PC-3 (cell line): ENCODE measurements at regions not wholly inside any gene's neighbourhood (a gene's known extent, or its start where the extent isn't known, plus 50 kb on each side); places are given as distances from the start of the nearest gene placed in this dataset.

Experiments used
- ATAC-seq: fragments of 200-7000 bp; cut with Tn5 transposase; 2 replicates; pipeline ENCODE4 v1.9.1; 2020; ENCODE audit warnings: mild to moderate bottlenecking, moderate library complexity
- BruUV-seq: library from RNA; stranded (reverse); fragments of 400-500 nt; replicated peaks from 2 replicates; lab custom pipeline; 2021; lab: Mats Ljungman, UMichigan
- CTCF ChIA-PET: fragments of 300-600 bp; sonication (Branson Sonifier 250); formaldehyde crosslinking; loops from one replicate; lab custom pipeline; 2022; ENCODE audit warnings: antibody characterized with exemption; lab: Charles Lee
- POLR2A ChIA-PET: fragments of 300-600 bp; sonication (Branson Sonifier 250); formaldehyde crosslinking; loops from one replicate; lab custom pipeline; 2022; ENCODE audit warnings: antibody characterized with exemption; ENCODE audit not compliant: unreplicated experiment; lab: Charles Lee
- DNase-seq: peaks from one replicate; pipeline ENCODE4 v3.0.0-alpha.2; 2015
- H2AFZ ChIP-seq: fragments of 300-600 bp; sonication (generic); 2 replicates; pipeline ENCODE4 v1.6.0; 2016; ENCODE audit warnings: antibody characterized with exemption, low read length
- H3F3A ChIP-seq: fragments of 300-600 bp; sonication (generic); one replicate; pipeline ENCODE4 v1.6.0; 2017; ENCODE audit warnings: antibody characterized with exemption, low read length, control low read depth, mild to moderate bottlenecking; ENCODE audit not compliant: unreplicated experiment
- H3K27ac ChIP-seq: fragments of 300-600 bp; sonication (generic); 2 replicates; pipeline ENCODE4 v1.5.1; 2016; ENCODE audit warnings: mild to moderate bottlenecking, low read length
- H3K27me3 ChIP-seq: fragments of 300-600 bp; sonication (generic); 2 replicates; pipeline ENCODE4 v1.6.1; 2016; ENCODE audit warnings: low read length, mixed read lengths
- H3K36me3 ChIP-seq: fragments of 300-600 bp; sonication (generic); 2 replicates; pipeline ENCODE4 v1.6.1; 2016; ENCODE audit warnings: low read depth, mixed run types, low read length, mixed read lengths
- H3K4me1 ChIP-seq: fragments of 300-600 bp; sonication (generic); 2 replicates; pipeline ENCODE4 v1.5.1; 2016; ENCODE audit warnings: low read length; ENCODE audit not compliant: insufficient read depth
- H3K4me2 ChIP-seq: fragments of 300-600 bp; sonication (generic); 2 replicates; pipeline ENCODE4 v1.6.0; 2016; ENCODE audit warnings: low read length
- H3K4me3 ChIP-seq: fragments of 300-600 bp; sonication (generic); 2 replicates; pipeline ENCODE4 v1.5.1; 2016; ENCODE audit warnings: mild to moderate bottlenecking, low read length, mixed read lengths
- H3K79me2 ChIP-seq: fragments of 300-600 bp; sonication (generic); 2 replicates; pipeline ENCODE4 v1.6.1; 2017; ENCODE audit warnings: low read length, mixed read lengths
- H3K9ac ChIP-seq: fragments of 300-600 bp; sonication (generic); 2 replicates; pipeline ENCODE4 v1.6.0; 2016; ENCODE audit warnings: mild to moderate bottlenecking, low read length
- H3K9me2 ChIP-seq: fragments of 300-600 bp; sonication (generic); replicated peaks from 2 replicates; pipeline ENCODE4 v1.6.1; 2016; ENCODE audit warnings: mixed run types, low read length, mixed read lengths
- H3K9me3 ChIP-seq: fragments of 300-600 bp; sonication (generic); 2 replicates; pipeline ENCODE4 v1.6.1; 2016; ENCODE audit warnings: low read length, mixed read lengths
- H4K20me1 ChIP-seq: fragments of 300-600 bp; sonication (generic); 2 replicates; pipeline ENCODE4 v1.6.1; 2016; ENCODE audit warnings: low read length, mixed read lengths
- CTCF ChIP-seq: fragments of 300-600 bp; sonication (generic); conservative IDR thresholded peaks from 2 replicates; pipeline ENCODE4 v1.5.1; 2017; ENCODE audit warnings: antibody characterized with exemption, low read depth, mild to moderate bottlenecking, low read length
- EZH2 ChIP-seq: fragments of 300-600 bp; sonication (generic); IDR thresholded peaks from one replicate; pipeline ENCODE4 v1.6.1; 2017; ENCODE audit warnings: antibody characterized with exemption, mild to moderate bottlenecking, low read length; ENCODE audit not compliant: unreplicated experiment
- EZH2phosphoT487 ChIP-seq: fragments of 300-600 bp; sonication (generic); IDR thresholded peaks from 2 replicates; pipeline ENCODE4 v1.6.1; 2018; ENCODE audit warnings: mild to moderate bottlenecking, antibody characterized with exemption, low read length, borderline replicate concordance
- intact Hi-C: fragments of 100-400 bp; cut with micrococcal nuclease; formaldehyde crosslinking; loops from 2 replicates; pipeline ENCODE4 v1.9.0; 2023

GRCh38 chr11:39690856-39691255 lies 1768.6 kb downstream of the LRRC4C start:
- Histone ChIP-seq H3K4me2 (no peak overlapping the region), H3K79me2 (no peaks in the 10 kb centered on the region), H3K4me1 (no peaks in the 10 kb centered on the region), H3F3A (no peaks in the 10 kb centered on the region), H3K27me3 (no peaks in the 10 kb centered on the region), H3K9ac (no peak overlapping the region), H3K9me3 (0 out of 2 replicates have a peak, but pooled peaks cover 4% of the 10 kb centered on the region), H3K4me3 (no peak overlapping the region), H2AFZ (no peak overlapping the region), H4K20me1 (no peaks in the 10 kb centered on the region), H3K27ac (no peak overlapping the region), H3K36me3 (no peaks in the 10 kb centered on the region), H3K9me2 (no peaks in the 10 kb centered on the region)
- ATAC-seq, result no peak
- TF ChIP-seq EZH2phosphoT487 (no peak), EZH2 (no peak), CTCF (no peak)
- ChIA-PET POLR2A (no interaction called here), CTCF (no interaction called here)
- intact Hi-C loops, result no loop called here
- no TSS peak for BruUV-seq
- DNase-seq, result no peak

GRCh38 chr11:39683951-39684554 lies 1775.4 kb downstream of the LRRC4C start:
- Histone ChIP-seq H3K9me3 (no peaks in the 10 kb centered on the region), H3K4me1 (no peaks in the 10 kb centered on the region), H3K9me2 (no peaks in the 10 kb centered on the region), H3K36me3 (no peaks in the 10 kb centered on the region), H4K20me1 (no peaks in the 10 kb centered on the region), H3K79me2 (no peaks in the 10 kb centered on the region), H3K27ac (no peak overlapping the region), H3K4me2 (no peak overlapping the region), H3K27me3 (no peaks in the 10 kb centered on the region), H3K9ac (no peak overlapping the region), H2AFZ (no peak overlapping the region), H3F3A (no peaks in the 10 kb centered on the region), H3K4me3 (no peak overlapping the region)
- CTCF ChIA-PET, result no interaction called here
- intact Hi-C loops, result no loop called here
- POLR2A ChIA-PET, result no interaction called here
- ATAC-seq, result no peak
- TF ChIP-seq EZH2phosphoT487, result no peak
- DNase-seq, result no peak
- no TSS peak for BruUV-seq

- no peak for TF ChIP-seq EZH2phosphoT487
- no peak for TF ChIP-seq CTCF
- TF ChIP-seq EZH2, result no peak
- no TSS peak for BruUV-seq
Measured at GRCh38 chr11:39683288-39683950, 1776.0 kb downstream of the LRRC4C start.

More at GRCh38 chr11:39683288-39683950, 1776.0 kb downstream of the LRRC4C start:
- Histone ChIP-seq H3K79me2 (no peaks in the 10 kb centered on the region), H3K27ac (no peak overlapping the region), H3K9me3 (no peaks in the 10 kb centered on the region), H3K4me1 (no peaks in the 10 kb centered on the region), H3K4me2 (no peak overlapping the region), H3K27me3 (no peaks in the 10 kb centered on the region), H4K20me1 (no peaks in the 10 kb centered on the region), H3K36me3 (no peaks in the 10 kb centered on the region), H3K9me2 (no peaks in the 10 kb centered on the region), H3F3A (no peaks in the 10 kb centered on the region), H2AFZ (no peak overlapping the region), H3K9ac (no peak overlapping the region), H3K4me3 (no peak overlapping the region)
- CTCF ChIA-PET, result no interaction called here
- POLR2A ChIA-PET, result no interaction called here
- DNase-seq (no peak), ATAC-seq (no peak)
- intact Hi-C loops, result no loop called here
